HG03575 (cell line): ENCODE measurements at regions not wholly inside any gene's neighbourhood (a gene's known extent, or its start where the extent isn't known, plus 50 kb on each side); places are given as distances from the start of the nearest gene placed in this dataset.

Experiments
- ATAC-seq: cut with Tn5 transposase; IDR thresholded peaks from one replicate; pipeline ENCODE4 v1.9.1; 2021; ENCODE audit not compliant: unreplicated experiment, insufficient number of reproducible peaks, low FRiP score; ENCODE audit errors: extremely low read depth

GRCh38 chr1:239831577-239832355 lies 259.9 kb upstream of the FMN2 start:
- no peak for ATAC-seq

GRCh38 chr1:239833723-239834122 lies 258.0 kb upstream of the FMN2 start:
- ATAC-seq = no peak

GRCh38 chr1:239835946-239836440 lies 255.7 kb upstream of the FMN2 start:
- ATAC-seq = no peak

- no peak for ATAC-seq
Observed at GRCh38 chr1:239840336-239840735, 251.3 kb upstream of the FMN2 start.

GRCh38 chr1:239840790-239841189 lies 250.9 kb upstream of the FMN2 start:
- no peak for ATAC-seq

GRCh38 chr1:239841631-239842030 lies 250.1 kb upstream of the FMN2 start:
- no peak for ATAC-seq

GRCh38 chr1:239843541-239843940 lies 248.1 kb upstream of the FMN2 start:
- ATAC-seq = no peak

GRCh38 chr1:239844833-239845232 lies 246.8 kb upstream of the FMN2 start:
- ATAC-seq = no peak

GRCh38 chr1:239854922-239855321 lies 236.8 kb upstream of the FMN2 start:
- ATAC-seq = no peak

- ATAC-seq = no peak
Observed at GRCh38 chr1:239856067-239856466, 235.6 kb upstream of the FMN2 start.

- ATAC-seq = no peak
Observed at GRCh38 chr1:239856924-239857323, 234.8 kb upstream of the FMN2 start.

- ATAC-seq = no peak
Observed at GRCh38 chr1:239858057-239858456, 233.6 kb upstream of the FMN2 start.

GRCh38 chr1:239858529-239858928 lies 233.2 kb upstream of the FMN2 start:
- ATAC-seq = no peak

GRCh38 chr1:239861985-239862384 lies 229.7 kb upstream of the FMN2 start:
- ATAC-seq = no peak

GRCh38 chr1:239868058-239868832 lies 223.4 kb upstream of the FMN2 start:
- ATAC-seq = no peak

- ATAC-seq = no peak
Observed at GRCh38 chr1:239870194-239870593, 221.5 kb upstream of the FMN2 start.

GRCh38 chr1:239872626-239873025 lies 219.1 kb upstream of the FMN2 start:
- no peak for ATAC-seq

- no peak for ATAC-seq
Observed at GRCh38 chr1:239874831-239875230, 216.9 kb upstream of the FMN2 start.

- no peak for ATAC-seq
Observed at GRCh38 chr1:239879321-239880170, 212.1 kb upstream of the FMN2 start.
